ENCODE measurements at regions not wholly inside any gene's neighbourhood (a gene's known extent, or its start where the extent isn't known, plus 50 kb on each side); places are given as distances from the start of the nearest gene placed in this dataset.

DNA sequence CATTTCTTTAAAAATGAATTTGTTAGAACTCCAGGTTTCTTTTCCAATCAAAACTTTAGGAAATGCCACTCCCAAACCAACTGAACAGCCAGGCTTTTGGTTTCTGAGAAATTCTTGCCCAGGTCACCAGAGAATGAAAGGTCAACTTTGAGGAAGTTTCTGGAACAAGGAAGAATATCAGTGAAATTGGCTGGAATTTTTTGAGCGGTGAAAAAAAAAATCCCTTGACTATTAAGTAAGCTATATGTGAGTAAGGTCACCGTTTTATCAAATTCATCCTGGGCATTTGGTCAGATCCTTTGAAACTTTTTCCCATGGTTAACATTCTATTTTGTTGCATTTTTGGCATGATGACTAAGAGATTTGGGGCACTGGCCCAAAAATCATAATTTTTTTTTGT lies 469.3 kb downstream of the LTN1 start:
- TF ChIP-seq, protein P1, sequence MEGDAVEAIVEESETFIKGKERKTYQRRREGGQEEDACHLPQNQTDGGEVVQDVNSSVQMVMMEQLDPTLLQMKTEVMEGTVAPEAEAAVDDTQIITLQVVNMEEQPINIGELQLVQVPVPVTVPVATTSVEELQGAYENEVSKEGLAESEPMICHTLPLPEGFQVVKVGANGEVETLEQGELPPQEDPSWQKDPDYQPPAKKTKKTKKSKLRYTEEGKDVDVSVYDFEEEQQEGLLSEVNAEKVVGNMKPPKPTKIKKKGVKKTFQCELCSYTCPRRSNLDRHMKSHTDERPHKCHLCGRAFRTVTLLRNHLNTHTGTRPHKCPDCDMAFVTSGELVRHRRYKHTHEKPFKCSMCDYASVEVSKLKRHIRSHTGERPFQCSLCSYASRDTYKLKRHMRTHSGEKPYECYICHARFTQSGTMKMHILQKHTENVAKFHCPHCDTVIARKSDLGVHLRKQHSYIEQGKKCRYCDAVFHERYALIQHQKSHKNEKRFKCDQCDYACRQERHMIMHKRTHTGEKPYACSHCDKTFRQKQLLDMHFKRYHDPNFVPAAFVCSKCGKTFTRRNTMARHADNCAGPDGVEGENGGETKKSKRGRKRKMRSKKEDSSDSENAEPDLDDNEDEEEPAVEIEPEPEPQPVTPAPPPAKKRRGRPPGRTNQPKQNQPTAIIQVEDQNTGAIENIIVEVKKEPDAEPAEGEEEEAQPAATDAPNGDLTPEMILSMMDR (IDR thresholded peaks at IDR 0.05; ENCODE audit: extremely low read depth in 1 of 2, insufficient read depth in 1 of 2, low read depth in 1 of 2, low read length in 2 of 2): no peak
- TF ChIP-seq JUN (IDR thresholded peaks at IDR 0.05; ENCODE audit: borderline replicate concordance, insufficient read depth, insufficient read length, low read depth): no peak
- TF ChIP-seq, protein P2, sequence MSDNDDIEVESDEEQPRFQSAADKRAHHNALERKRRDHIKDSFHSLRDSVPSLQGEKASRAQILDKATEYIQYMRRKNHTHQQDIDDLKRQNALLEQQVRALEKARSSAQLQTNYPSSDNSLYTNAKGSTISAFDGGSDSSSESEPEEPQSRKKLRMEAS (IDR thresholded peaks at IDR 0.05; ENCODE audit: insufficient read depth, insufficient read length): no peak
- TF ChIP-seq EZH2 (IDR thresholded peaks at IDR 0.05; ENCODE audit: borderline replicate concordance, low read depth, low read length, severe bottlenecking): no peak
- TF ChIP-seq POLR2A (IDR thresholded peaks at IDR 0.05; ENCODE audit: low read depth, low read length): no peak
- no peak for TF ChIP-seq POLR2AphosphoS5 (IDR thresholded peaks at IDR 0.05; ENCODE audit: insufficient read depth, low read depth, low read length)
- no peak for TF ChIP-seq FOS (IDR thresholded peaks at IDR 0.05; ENCODE audit: borderline replicate concordance, insufficient read depth, low read length)
- TF ChIP-seq MYC (IDR thresholded peaks at IDR 0.05; ENCODE audit: low read depth, low read length): no peak
- TF ChIP-seq GATA2 (IDR thresholded peaks at IDR 0.05; ENCODE audit: insufficient read depth, insufficient read length, low read depth, low read length): no peak
